ENCODE measurements at regions not wholly inside any gene's neighbourhood (a gene's known extent, or its start where the extent isn't known, plus 50 kb on each side); places are given as distances from the start of the nearest gene placed in this dataset.
"Not testable (repeated sequence)": the region's sequence is repeated elsewhere in the genome, so short reads cannot be mapped to it uniquely, and the experiment has no call there.

GRCh38 chr9:129544761-129545160 is 76.1 kb downstream of the C9orf50 start:
- intact Hi-C loops (cut with micrococcal nuclease): no loop called here
- Histone ChIP-seq H3K36me3 (ENCODE audit: control insufficient read depth, insufficient read depth, low read length) (no peaks in the 10 kb centered on the region), H3K27me3 (ENCODE audit: control insufficient read depth, insufficient read depth, low read length) (peaks cover 8% of the 10 kb centered on the region), H3K4me1 (ENCODE audit: control insufficient read depth, insufficient read depth, low read length) (peaks cover 4% of the 10 kb centered on the region), H3K27ac (ENCODE audit: low read length) (no peak overlapping the region), H3K4me3 (ENCODE audit: low read length) (no peak overlapping the region), H3K9me3 (ENCODE audit: control insufficient read depth, insufficient read depth, low read length) (peaks cover under 1% of the 10 kb centered on the region)
- H3K27me3 Mint-ChIP-seq (ENCODE audit: low read depth in 2 of 2): peaks cover 36 to 42% of the 10 kb centered on the region in 2 donors
- DNase-seq: no peak
- peaks cover 4 to 6% of the 10 kb centered on the region in 2 donors for H3K4me1 Mint-ChIP-seq
- H3K9me3 Mint-ChIP-seq: no peaks in the 10 kb centered on the region
- TF ChIP-seq CTCF (IDR thresholded peaks at IDR 0.05): no peak
- 83% methylated on average over 5 of the region's 6 CpGs for WGBS (ENCODE audit: insufficient coverage)
- no peak for ATAC-seq
- H3K36me3 Mint-ChIP-seq: no peaks in the 10 kb centered on the region
- H3K27ac Mint-ChIP-seq: no peak overlapping the region
- H3K4me3 Mint-ChIP-seq: no peak overlapping the region

- H3K4me1 Mint-ChIP-seq: no peaks in the 10 kb centered on the region
- no peaks in the 10 kb centered on the region for H3K36me3 ChIP-seq (ENCODE audit: control insufficient read depth, insufficient read depth, low read length)
- WGBS (ENCODE audit: insufficient coverage): 78% methylated on average over 4 of the region's 4 CpGs
- no peak overlapping the region for H3K4me3 ChIP-seq (ENCODE audit: low read length)
- peaks cover 2 to 6% of the 10 kb centered on the region in 2 donors for H3K9me3 Mint-ChIP-seq
- DNase-seq: no peak
- H3K27ac Mint-ChIP-seq: no peak overlapping the region
- H3K4me1 ChIP-seq (ENCODE audit: control insufficient read depth, insufficient read depth, low read length): no peaks in the 10 kb centered on the region
- no peak overlapping the region for H3K27ac ChIP-seq (ENCODE audit: low read length)
- no peaks in the 10 kb centered on the region for H3K27me3 ChIP-seq (ENCODE audit: control insufficient read depth, insufficient read depth, low read length)
- peaks cover 4% of the 10 kb centered on the region for H3K9me3 ChIP-seq (ENCODE audit: control insufficient read depth, insufficient read depth, low read length)
- no peak for TF ChIP-seq CTCF (IDR thresholded peaks at IDR 0.05)
- no peak overlapping the region for H3K4me3 Mint-ChIP-seq
- peaks cover 27 to 28% of the 10 kb centered on the region in 2 donors for H3K27me3 Mint-ChIP-seq (ENCODE audit: low read depth in 2 of 2)
- ATAC-seq: no peak
- H3K36me3 Mint-ChIP-seq: peaks cover 6% of the 10 kb centered on the region
- intact Hi-C loops (cut with micrococcal nuclease): no loop called here
These were observed 78.2 kb downstream of the C9orf50 start for GRCh38 chr9:129542741-129543140.

GRCh38 chr9:129541270-129541669 is 79.6 kb downstream of the C9orf50 start:
- H3K27me3 Mint-ChIP-seq (ENCODE audit: low read depth in 2 of 2): peaks cover 20 to 21% of the 10 kb centered on the region in 2 donors
- H3K27ac Mint-ChIP-seq: no peak overlapping the region
- no peaks in the 10 kb centered on the region for H3K4me1 ChIP-seq (ENCODE audit: control insufficient read depth, insufficient read depth, low read length)
- no peak overlapping the region for H3K27ac ChIP-seq (ENCODE audit: low read length)
- H3K36me3 ChIP-seq (ENCODE audit: control insufficient read depth, insufficient read depth, low read length): no peaks in the 10 kb centered on the region
- DNase-seq (no peak), ATAC-seq (no peak)
- peaks cover 4% of the 10 kb centered on the region for H3K9me3 ChIP-seq (ENCODE audit: control insufficient read depth, insufficient read depth, low read length)
- TF ChIP-seq CTCF (IDR thresholded peaks at IDR 0.05): no peak
- peaks cover 2 to 6% of the 10 kb centered on the region in 2 donors for H3K9me3 Mint-ChIP-seq
- H3K36me3 Mint-ChIP-seq: peaks cover 6% of the 10 kb centered on the region
- H3K4me1 Mint-ChIP-seq: no peaks in the 10 kb centered on the region
- WGBS (ENCODE audit: insufficient coverage): 92% methylated on average over 1 of the region's 2 CpGs
- no peak overlapping the region for H3K4me3 Mint-ChIP-seq
- intact Hi-C loops (cut with micrococcal nuclease): no loop called here
- H3K27me3 ChIP-seq (ENCODE audit: control insufficient read depth, insufficient read depth, low read length): no peaks in the 10 kb centered on the region
- H3K4me3 ChIP-seq (ENCODE audit: low read length): no peak overlapping the region

GRCh38 chr9:129539446-129539845 is 81.5 kb downstream of the C9orf50 start:
- H3K36me3 ChIP-seq (ENCODE audit: control insufficient read depth, insufficient read depth, low read length): no peaks in the 10 kb centered on the region
- H3K27ac Mint-ChIP-seq: no peak overlapping the region
- H3K27me3 Mint-ChIP-seq (ENCODE audit: low read depth in 2 of 2): peaks cover 8 to 14% of the 10 kb centered on the region in 2 donors
- no peaks in the 10 kb centered on the region for H3K4me1 Mint-ChIP-seq
- H3K9me3 Mint-ChIP-seq: peaks cover 2 to 6% of the 10 kb centered on the region in 2 donors
- DNase-seq (no peak), ATAC-seq (no peak)
- 94% methylated on average over 3 of the region's 4 CpGs for WGBS (ENCODE audit: insufficient coverage)
- no peak for TF ChIP-seq CTCF (IDR thresholded peaks at IDR 0.05)
- no peaks in the 10 kb centered on the region for H3K27me3 ChIP-seq (ENCODE audit: control insufficient read depth, insufficient read depth, low read length)
- no peak overlapping the region for H3K27ac ChIP-seq (ENCODE audit: low read length)
- H3K9me3 ChIP-seq (ENCODE audit: control insufficient read depth, insufficient read depth, low read length): peaks cover 4% of the 10 kb centered on the region
- no peak overlapping the region for H3K4me3 Mint-ChIP-seq
- intact Hi-C loops (cut with micrococcal nuclease): no loop called here
- no peaks in the 10 kb centered on the region for H3K4me1 ChIP-seq (ENCODE audit: control insufficient read depth, insufficient read depth, low read length)
- H3K36me3 Mint-ChIP-seq: peaks cover 6% of the 10 kb centered on the region
- no peak overlapping the region for H3K4me3 ChIP-seq (ENCODE audit: low read length)

GRCh38 chr9:129531860-129532402 is 89.0 kb downstream of the C9orf50 start:
- H3K36me3 ChIP-seq (ENCODE audit: control insufficient read depth, insufficient read depth, low read length); H3K4me1 ChIP-seq (ENCODE audit: control insufficient read depth, insufficient read depth, low read length); DNase-seq; intact Hi-C loops (cut with micrococcal nuclease); H3K27me3 ChIP-seq (ENCODE audit: control insufficient read depth, insufficient read depth, low read length); H3K4me1 Mint-ChIP-seq; H3K4me3 ChIP-seq (ENCODE audit: low read length); H3K27ac ChIP-seq (ENCODE audit: low read length); ATAC-seq; H3K27ac Mint-ChIP-seq; H3K4me3 Mint-ChIP-seq; H3K9me3 Mint-ChIP-seq; H3K9me3 ChIP-seq (ENCODE audit: control insufficient read depth, insufficient read depth, low read length); H3K36me3 Mint-ChIP-seq: not testable (repeated sequence)
- H3K27me3 Mint-ChIP-seq (ENCODE audit: low read depth in 2 of 2): peaks cover 6 to 17% of the 10 kb centered on the region in 2 donors
- WGBS (ENCODE audit: insufficient coverage): 72% methylated on average over 4 of the region's 5 CpGs

Measured in natural killer cell (primary cell).